ENCODE measurements at regions not wholly inside any gene's neighbourhood (a gene's known extent, or its start where the extent isn't known, plus 50 kb on each side); places are given as distances from the start of the nearest gene placed in this dataset.

GRCh38 chr9:78932849-78933627 is 636.1 kb downstream of the PSAT1 start:
- H3K27me3 ChIP-seq = no peaks in the 10 kb centered on the region
- intact Hi-C loops (cut with DNase I; ENCODE audit: low total_unique reads) = no loop called here
- no peaks in the 10 kb centered on the region for H3K4me1 ChIP-seq
- no peaks in the 10 kb centered on the region for H3K36me3 ChIP-seq
- no peak for DNase-seq
- TF ChIP-seq EP300 (IDR thresholded peaks at IDR 0.05; ENCODE audit: low read depth) = no peak
- TF ChIP-seq POLR2AphosphoS5 (IDR thresholded peaks at IDR 0.05) = no peak
- TF ChIP-seq, protein P1, sequence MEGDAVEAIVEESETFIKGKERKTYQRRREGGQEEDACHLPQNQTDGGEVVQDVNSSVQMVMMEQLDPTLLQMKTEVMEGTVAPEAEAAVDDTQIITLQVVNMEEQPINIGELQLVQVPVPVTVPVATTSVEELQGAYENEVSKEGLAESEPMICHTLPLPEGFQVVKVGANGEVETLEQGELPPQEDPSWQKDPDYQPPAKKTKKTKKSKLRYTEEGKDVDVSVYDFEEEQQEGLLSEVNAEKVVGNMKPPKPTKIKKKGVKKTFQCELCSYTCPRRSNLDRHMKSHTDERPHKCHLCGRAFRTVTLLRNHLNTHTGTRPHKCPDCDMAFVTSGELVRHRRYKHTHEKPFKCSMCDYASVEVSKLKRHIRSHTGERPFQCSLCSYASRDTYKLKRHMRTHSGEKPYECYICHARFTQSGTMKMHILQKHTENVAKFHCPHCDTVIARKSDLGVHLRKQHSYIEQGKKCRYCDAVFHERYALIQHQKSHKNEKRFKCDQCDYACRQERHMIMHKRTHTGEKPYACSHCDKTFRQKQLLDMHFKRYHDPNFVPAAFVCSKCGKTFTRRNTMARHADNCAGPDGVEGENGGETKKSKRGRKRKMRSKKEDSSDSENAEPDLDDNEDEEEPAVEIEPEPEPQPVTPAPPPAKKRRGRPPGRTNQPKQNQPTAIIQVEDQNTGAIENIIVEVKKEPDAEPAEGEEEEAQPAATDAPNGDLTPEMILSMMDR (IDR thresholded peaks at IDR 0.05) = no peak
- no peak for TF ChIP-seq POLR2A (IDR thresholded peaks at IDR 0.05)
- H3K4me3 ChIP-seq = no peak overlapping the region
- H3K9me3 ChIP-seq = no peaks in the 10 kb centered on the region
- no peak overlapping the region for H3K27ac ChIP-seq
- 61 to 82% methylated on average over 4 of the region's 4 CpGs for WGBS, 2 donors (ENCODE audit: low coverage in 1 of 2)
- in situ Hi-C loops (cut with MboI; ENCODE audit: low pct_ligation_motif_present in 1 of 4, low pct_unique_long_range_greater_than_20kb in 1 of 4, low sequenced_read_pairs in 3 of 4) = no loop called here

DNA sequence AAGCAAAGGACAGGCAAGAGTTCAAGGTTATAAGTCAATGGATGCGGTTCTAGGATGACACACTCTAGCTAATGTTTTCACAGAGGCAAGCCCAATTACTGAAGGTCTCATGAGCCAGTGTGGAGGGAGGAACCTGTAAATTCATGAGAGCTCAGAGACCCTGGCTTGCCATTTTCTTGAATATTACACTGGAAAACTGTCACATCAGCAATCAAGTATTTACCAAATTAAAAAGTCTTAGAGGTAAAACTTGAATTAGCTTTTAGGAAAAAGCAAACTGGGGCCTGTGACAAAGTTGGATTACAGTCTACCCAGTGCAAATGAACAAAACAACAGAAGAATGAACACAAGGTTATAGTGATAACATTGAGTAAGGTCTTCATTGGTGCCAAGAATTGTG is 636.9 kb upstream of the TLE4 start:
- TF ChIP-seq, protein P1 (IDR thresholded peaks at IDR 0.05) = no peak
- TF ChIP-seq EP300 (IDR thresholded peaks at IDR 0.05; ENCODE audit: low read depth) (no peak), POLR2A (IDR thresholded peaks at IDR 0.05) (no peak), POLR2AphosphoS5 (IDR thresholded peaks at IDR 0.05) (no peak)
- intact Hi-C loops (cut with DNase I; ENCODE audit: low total_unique reads) = no loop called here
- Histone ChIP-seq H3K4me1 (no peaks in the 10 kb centered on the region), H3K27ac (no peak overlapping the region), H3K9me3 (no peaks in the 10 kb centered on the region), H3K27me3 (no peaks in the 10 kb centered on the region), H3K4me3 (no peak overlapping the region), H3K36me3 (no peaks in the 10 kb centered on the region)
- 75 to 83% methylated on average over 1 of the region's 1 CpG for WGBS, 2 donors (ENCODE audit: low coverage in 1 of 2)
- in situ Hi-C loops (cut with MboI; ENCODE audit: low pct_ligation_motif_present in 1 of 4, low pct_unique_long_range_greater_than_20kb in 1 of 4, low sequenced_read_pairs in 3 of 4) = no loop called here
- no peak for DNase-seq

- Histone ChIP-seq H3K4me3 (no peak overlapping the region), H3K36me3 (no peaks in the 10 kb centered on the region), H3K27me3 (no peaks in the 10 kb centered on the region), H3K9me3 (no peaks in the 10 kb centered on the region), H3K27ac (no peak overlapping the region), H3K4me1 (no peaks in the 10 kb centered on the region)
- intact Hi-C loops (cut with DNase I; ENCODE audit: low total_unique reads) (no loop called here), in situ Hi-C loops (cut with MboI; ENCODE audit: low pct_ligation_motif_present in 1 of 4, low pct_unique_long_range_greater_than_20kb in 1 of 4, low sequenced_read_pairs in 3 of 4) (no loop called here)
- no peak for DNase-seq
- TF ChIP-seq EP300 (IDR thresholded peaks at IDR 0.05; ENCODE audit: low read depth) (no peak), POLR2AphosphoS5 (IDR thresholded peaks at IDR 0.05) (no peak), POLR2A (IDR thresholded peaks at IDR 0.05) (no peak)
- TF ChIP-seq, protein P1 (IDR thresholded peaks at IDR 0.05) = no peak
- WGBS, 2 donors (ENCODE audit: low coverage in 1 of 2) = 18 to 76% methylated on average over 1 to 4 of the region's 4 CpGs
Observed at GRCh38 chr9:78938821-78939220, 632.9 kb upstream of the TLE4 start.

- WGBS, 2 donors (ENCODE audit: low coverage in 1 of 2) = 54 to 60% methylated on average over 5 to 6 of the region's 6 CpGs
- TF ChIP-seq POLR2AphosphoS5 (IDR thresholded peaks at IDR 0.05) (no peak), EP300 (IDR thresholded peaks at IDR 0.05; ENCODE audit: low read depth) (no peak), POLR2A (IDR thresholded peaks at IDR 0.05) (no peak)
- TF ChIP-seq, protein P1 (IDR thresholded peaks at IDR 0.05) = no peak
Observed at GRCh38 chr9:78939311-78940065, 632.3 kb upstream of the TLE4 start.

More at GRCh38 chr9:78939311-78940065, 632.3 kb upstream of the TLE4 start:
- H3K27ac ChIP-seq = no peak overlapping the region
- in situ Hi-C loops (cut with MboI; ENCODE audit: low pct_ligation_motif_present in 1 of 4, low pct_unique_long_range_greater_than_20kb in 1 of 4, low sequenced_read_pairs in 3 of 4) (no loop called here), intact Hi-C loops (cut with DNase I; ENCODE audit: low total_unique reads) (no loop called here)
- no peaks in the 10 kb centered on the region for H3K27me3 ChIP-seq
- no peak for DNase-seq
- no peak overlapping the region for H3K4me3 ChIP-seq
- no peaks in the 10 kb centered on the region for H3K36me3 ChIP-seq
- no peaks in the 10 kb centered on the region for H3K9me3 ChIP-seq
- H3K4me1 ChIP-seq = no peaks in the 10 kb centered on the region

All from transverse colon (tissue), 4 donors.